GM12878 (cell line): ENCODE measurements at regions not wholly inside any gene's neighbourhood (a gene's known extent, or its start where the extent isn't known, plus 50 kb on each side); places are given as distances from the start of the nearest gene placed in this dataset.

ENCODE experiments used
- CTCF ChIP-seq, 3 experiments: IDR thresholded peaks in 2 of 3; conservative IDR thresholded peaks in 1 of 3; 2 replicates each; pipeline ENCODE4 v1.5.1; 2011; ENCODE audit warnings: low read depth in 3 of 3, low read length in 3 of 3, mild to moderate bottlenecking in 3 of 3, control low read depth in 2 of 3, moderate library complexity in 2 of 3, inconsistent platforms in 1 of 3, mixed read lengths in 1 of 3; ENCODE audit not compliant: control insufficient read depth in 2 of 3, insufficient read depth in 1 of 3; ENCODE audit errors: extremely low read depth in 1 of 3
- TARDBP ChIP-seq: IDR thresholded peaks from 2 replicates; pipeline ENCODE4 v1.6.1; 2016; ENCODE audit warnings: borderline replicate concordance

DNA sequence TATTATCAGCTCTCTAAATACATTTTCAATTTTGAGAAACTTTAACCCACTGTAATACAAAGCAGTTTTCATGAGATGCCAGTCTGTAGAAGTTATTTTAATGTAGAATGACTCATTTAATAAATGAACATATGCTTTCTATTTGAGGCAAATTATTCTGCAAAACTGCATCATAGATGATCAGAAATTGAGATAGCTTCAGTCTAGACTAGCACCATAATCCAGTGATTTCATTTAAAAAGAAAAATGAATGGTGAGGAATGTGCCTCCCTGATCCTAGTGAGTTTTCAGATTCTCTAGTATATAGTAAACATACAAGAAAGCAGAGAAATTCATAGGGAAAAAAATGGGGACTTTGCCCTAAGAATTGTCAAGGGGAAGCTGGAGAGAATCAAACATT lies 66.1 kb downstream of the OR5AK2 start:
- TF ChIP-seq TARDBP = no peak
- no peak for TF ChIP-seq CTCF (IDR thresholded peaks at IDR 0.05 in 2 of 3, conservative IDR thresholded peaks at IDR 0.05 in 1 of 3; ENCODE audit: control insufficient read depth in 2 of 3, extremely low read depth in 1 of 3, insufficient read depth in 1 of 3, low read depth in 3 of 3, low read length in 3 of 3)
